Panc1 (cell line): ENCODE measurements at regions not wholly inside any gene's neighbourhood (a gene's known extent, or its start where the extent isn't known, plus 50 kb on each side); places are given as distances from the start of the nearest gene placed in this dataset.

Source experiments
- ATAC-seq: fragments of 200-7000 bp; cut with Tn5 transposase; 2 replicates; pipeline ENCODE4 v1.9.1; 2020; ENCODE audit warnings: mild to moderate bottlenecking, moderate library complexity
- BruUV-seq: library from RNA; stranded (reverse); fragments of 400-500 nt; replicated peaks from 2 replicates; lab custom pipeline; 2021; lab: Mats Ljungman, UMichigan
- CTCF ChIA-PET: fragments of 300-600 bp; sonication (Branson Sonifier 250); formaldehyde crosslinking; loops from one replicate; lab custom pipeline; 2022; ENCODE audit warnings: antibody characterized with exemption; lab: Charles Lee
- POLR2A ChIA-PET: fragments of 300-600 bp; sonication (Branson Sonifier 250); formaldehyde crosslinking; loops from one replicate; lab custom pipeline; 2022; ENCODE audit warnings: antibody characterized with exemption; lab: Charles Lee
- DNase-seq: peaks from one replicate; pipeline ENCODE4 v3.0.0-alpha.2; 2010; ENCODE audit warnings: low read depth, low spot score
- H3K27ac ChIP-seq: 2 replicates; pipeline ENCODE4 v1.5.1; 2011; ENCODE audit warnings: mild to moderate bottlenecking, low read length, inconsistent platforms
- H3K27me3 ChIP-seq: fragments of 200-500 bp; sonication (Bioruptor generic); 2 replicates; pipeline ENCODE4 v1.6.0; 2014; ENCODE audit warnings: low read length, inconsistent platforms; ENCODE audit not compliant: control insufficient read depth, insufficient read depth
- H3K36me3 ChIP-seq: fragments of 200-500 bp; sonication (Bioruptor generic); 2 replicates; pipeline ENCODE4 v1.5.1; 2014; ENCODE audit warnings: inconsistent platforms, mild to moderate bottlenecking, low read length, moderate library complexity; ENCODE audit not compliant: control insufficient read depth, insufficient read depth
- H3K4me1 ChIP-seq: 2 replicates; pipeline ENCODE4 v1.5.1; 2011; ENCODE audit warnings: inconsistent platforms, mild to moderate bottlenecking, low read length, moderate library complexity; ENCODE audit not compliant: control insufficient read depth, insufficient read depth
- H3K4me3 ChIP-seq, 2 experiments: 2 replicates each; pipeline ENCODE4 v1.5.1; 2011 to 2012; ENCODE audit warnings: low read depth in 2 of 2, low read length in 2 of 2, mild to moderate bottlenecking in 2 of 2, inconsistent platforms in 1 of 2, moderate library complexity in 1 of 2
- H3K9me3 ChIP-seq: fragments of 200-500 bp; sonication (Bioruptor generic); 2 replicates; pipeline ENCODE4 v1.5.1; 2014; ENCODE audit warnings: low read depth, mild to moderate bottlenecking, inconsistent platforms, low read length, moderate library complexity; ENCODE audit not compliant: control insufficient read depth, insufficient read depth
- CTCF ChIP-seq: fragments of 450-650 bp; IDR thresholded peaks from 2 replicates; pipeline ENCODE4 v1.5.1; 2017; ENCODE audit warnings: mild to moderate bottlenecking
- POLR2AphosphoS5 ChIP-seq: IDR thresholded peaks from 2 replicates; pipeline ENCODE4 v1.6.1; 2012; ENCODE audit warnings: mild to moderate bottlenecking, low read depth, low read length, moderate library complexity
- REST ChIP-seq, 2 experiments: IDR thresholded peaks; 2 replicates each; pipeline ENCODE4 v1.6.1; 2011 to 2012; ENCODE audit warnings: low read depth in 2 of 2, control low read depth in 1 of 2, low read length in 1 of 2, mild to moderate bottlenecking in 1 of 2, moderate library complexity in 1 of 2; ENCODE audit not compliant: insufficient read depth in 1 of 2
- SIN3A ChIP-seq: IDR thresholded peaks from 2 replicates; pipeline ENCODE4 v1.6.1; 2012; ENCODE audit warnings: low read depth, mild to moderate bottlenecking, low read length, moderate library complexity, borderline replicate concordance; ENCODE audit not compliant: insufficient read depth
- TCF7L2 ChIP-seq: IDR thresholded peaks from 2 replicates; pipeline ENCODE4 v1.6.1; 2011; ENCODE audit warnings: mild to moderate bottlenecking, low read depth, low read length, inconsistent platforms
- in situ Hi-C: cut with HindIII; loops from 2 replicates; pipeline ENCODE4 v1.10.0; 2016; ENCODE audit warnings: low sequenced_read_pairs, low pct_unique_long_range_greater_than_20kb
- intact Hi-C: fragments of 100-400 bp; cut with micrococcal nuclease; formaldehyde crosslinking; loops from one replicate; pipeline ENCODE4 v1.10.0; 2022; ENCODE audit not compliant: unreplicated experiment

GRCh38 chr5:35488055-35488454, 129.6 kb upstream of the SPEF2 start:
- no TSS peak for BruUV-seq
- no peak for ATAC-seq
- TF ChIP-seq POLR2AphosphoS5 (no peak), SIN3A (no peak), CTCF (no peak), TCF7L2 (no peak), REST (IDR thresholded peaks at IDR 0.05; ENCODE audit: insufficient read depth in 1 of 2, low read depth in 2 of 2, low read length in 1 of 2) (no peak)
- intact Hi-C loops, result no loop called here
- H3K27ac ChIP-seq, result no peak overlapping the region
- ChIA-PET POLR2A (no interaction called here), CTCF (no interaction called here)
- no peak for DNase-seq
- H3K4me3 ChIP-seq, result no peak overlapping the region
- in situ Hi-C loops, result no loop called here
- no peaks in the 10 kb centered on the region for H3K36me3 ChIP-seq
- no peaks in the 10 kb centered on the region for H3K4me1 ChIP-seq
- H3K9me3 ChIP-seq, result no peaks in the 10 kb centered on the region
- no peaks in the 10 kb centered on the region for H3K27me3 ChIP-seq

GRCh38 chr5:35487233-35488025, 130.2 kb upstream of the SPEF2 start:
- CTCF ChIA-PET, result no interaction called here
- intact Hi-C loops (no loop called here), in situ Hi-C loops (no loop called here)
- Histone ChIP-seq H3K27ac (no peak overlapping the region), H3K4me1 (no peaks in the 10 kb centered on the region), H3K36me3 (no peaks in the 10 kb centered on the region), H3K27me3 (no peaks in the 10 kb centered on the region), H3K4me3 (no peak overlapping the region), H3K9me3 (no peaks in the 10 kb centered on the region)
- no peak for TF ChIP-seq SIN3A
- no peak for TF ChIP-seq TCF7L2
- no peak for TF ChIP-seq POLR2AphosphoS5
- TF ChIP-seq CTCF, result no peak
- no peak for TF ChIP-seq REST (IDR thresholded peaks at IDR 0.05; ENCODE audit: insufficient read depth in 1 of 2, low read depth in 2 of 2, low read length in 1 of 2)
- ATAC-seq (no peak), DNase-seq (no peak)
- POLR2A ChIA-PET, result no interaction called here
- no TSS peak for BruUV-seq
